GM18511 (cell line): ENCODE measurements at regions not wholly inside any gene's neighbourhood (a gene's known extent, or its start where the extent isn't known, plus 50 kb on each side); places are given as distances from the start of the nearest gene placed in this dataset.
"Not testable (repeated sequence)": the region's sequence is repeated elsewhere in the genome, so short reads cannot be mapped to it uniquely, and the experiment has no call there.

Experiments used
- ATAC-seq: cut with Tn5 transposase; IDR thresholded peaks from one replicate; pipeline ENCODE4 v1.9.1; 2021; ENCODE audit warnings: mild to moderate bottlenecking, moderate library complexity; ENCODE audit not compliant: unreplicated experiment

DNA sequence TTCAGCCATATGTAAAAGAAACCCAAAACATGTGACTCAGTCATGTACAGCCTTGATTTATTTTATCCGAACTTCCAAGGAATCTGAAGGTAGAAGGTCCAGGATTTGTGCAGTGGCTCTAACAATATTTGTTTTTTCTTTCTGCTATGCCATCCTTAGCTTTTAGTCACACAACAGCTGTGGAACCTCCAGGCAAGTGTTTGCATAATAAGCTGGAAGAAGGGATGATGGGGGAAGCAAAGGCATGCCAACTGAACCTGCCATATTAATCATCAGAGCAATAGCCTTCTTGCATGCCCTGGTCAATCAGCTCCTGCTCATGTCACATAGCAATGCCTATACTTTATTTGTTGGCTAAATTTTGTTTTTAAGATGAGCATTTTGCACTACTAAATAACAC is 444.7 kb upstream of the ARPP21 start:
- no peak for ATAC-seq

DNA sequence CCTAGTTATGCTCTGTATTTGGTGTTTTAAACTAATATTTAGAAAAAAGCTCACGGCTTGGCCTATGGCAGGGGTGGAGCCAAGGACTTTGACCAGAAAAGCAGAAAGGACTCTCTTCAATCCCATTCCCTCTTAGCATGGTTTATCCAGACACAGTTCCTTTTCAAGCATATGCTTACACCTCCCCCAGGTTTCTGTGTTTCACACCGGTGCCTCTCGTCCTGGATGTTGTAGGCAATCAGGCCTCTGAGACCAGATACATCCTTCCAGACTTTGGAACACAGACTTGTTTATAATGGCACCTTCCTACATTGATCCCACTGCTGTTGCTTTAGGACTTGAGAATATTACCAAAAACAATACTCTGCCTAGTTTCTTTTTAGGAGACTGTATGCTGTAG is 440.5 kb upstream of the ARPP21 start:
- ATAC-seq: no peak

DNA sequence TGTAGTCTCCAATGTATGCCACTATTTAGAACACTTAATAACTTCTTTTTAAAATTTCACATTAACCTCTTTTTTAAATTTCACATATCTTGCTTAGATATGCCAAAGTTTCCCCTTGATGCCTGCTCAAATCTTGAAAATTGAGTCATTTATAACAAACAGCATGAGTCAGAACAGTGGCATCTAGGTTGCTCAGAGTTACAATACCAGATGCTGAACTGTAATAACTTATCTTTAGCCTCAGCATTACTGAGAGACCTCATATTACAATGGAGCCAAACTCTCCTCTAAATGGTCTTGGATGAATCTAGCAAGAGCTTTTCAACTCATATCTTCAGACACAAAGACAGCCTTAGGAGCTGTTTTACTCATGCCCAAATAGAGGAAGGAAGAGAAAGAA is 439.3 kb upstream of the ARPP21 start:
- ATAC-seq: no peak

- ATAC-seq: no peak
Measured at GRCh38 chr3:35201211-35201610, 438.1 kb upstream of the ARPP21 start.

- no peak for ATAC-seq
Measured at GRCh38 chr3:35215525-35216500, 423.5 kb upstream of the ARPP21 start.

- no peak for ATAC-seq
Measured at GRCh38 chr3:35216501-35217266, 422.6 kb upstream of the ARPP21 start.

- no peak for ATAC-seq
Measured at GRCh38 chr3:35223632-35224394, 415.5 kb upstream of the ARPP21 start.

- no peak for ATAC-seq
Measured at GRCh38 chr3:35224565-35225295, 414.6 kb upstream of the ARPP21 start.

- no peak for ATAC-seq
Measured at GRCh38 chr3:35241236-35241635, 398.1 kb upstream of the ARPP21 start.

DNA sequence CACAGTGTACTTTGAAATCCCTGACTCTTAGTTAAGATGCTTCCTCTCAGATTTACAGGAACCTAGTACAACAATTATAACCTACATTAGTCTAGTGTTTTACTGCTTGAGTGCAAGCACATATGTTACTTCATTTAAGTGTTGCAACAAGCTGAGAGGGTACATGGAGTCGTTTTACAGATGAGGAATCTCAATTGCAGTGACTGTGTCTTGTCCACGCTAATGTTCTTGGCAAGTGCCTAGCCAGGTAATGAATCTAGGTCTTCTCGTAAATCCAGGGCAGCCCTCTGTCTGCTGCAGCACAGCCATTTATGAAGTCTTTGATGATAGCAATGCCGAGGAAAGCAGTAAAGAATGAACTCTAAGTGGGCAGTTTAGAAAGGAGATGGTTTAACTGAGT is 384.4 kb upstream of the ARPP21 start:
- ATAC-seq: no peak

DNA sequence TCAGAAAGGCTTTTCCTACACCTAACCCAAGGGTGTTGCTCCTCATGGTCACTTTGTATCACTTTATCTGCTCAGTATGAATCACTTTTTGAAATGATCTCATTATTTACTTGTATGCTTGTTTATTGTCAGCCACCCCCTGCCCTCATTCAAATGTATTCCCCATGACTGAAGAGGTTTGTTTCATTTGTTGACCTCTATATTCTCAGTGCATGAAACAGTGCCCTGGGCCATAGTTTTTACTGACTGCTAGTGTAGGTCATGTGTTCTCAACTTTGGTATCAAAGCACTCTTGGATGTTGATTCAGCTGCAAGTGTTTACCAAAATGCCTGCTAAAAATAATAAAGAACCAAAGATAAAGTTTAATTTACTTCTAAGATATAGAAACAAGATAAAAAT is 381.7 kb upstream of the ARPP21 start:
- no peak for ATAC-seq

- no peak for ATAC-seq
Measured at GRCh38 chr3:35262406-35262805, 376.9 kb upstream of the ARPP21 start.

- no peak for ATAC-seq
Measured at GRCh38 chr3:35263477-35263876, 375.8 kb upstream of the ARPP21 start.

DNA sequence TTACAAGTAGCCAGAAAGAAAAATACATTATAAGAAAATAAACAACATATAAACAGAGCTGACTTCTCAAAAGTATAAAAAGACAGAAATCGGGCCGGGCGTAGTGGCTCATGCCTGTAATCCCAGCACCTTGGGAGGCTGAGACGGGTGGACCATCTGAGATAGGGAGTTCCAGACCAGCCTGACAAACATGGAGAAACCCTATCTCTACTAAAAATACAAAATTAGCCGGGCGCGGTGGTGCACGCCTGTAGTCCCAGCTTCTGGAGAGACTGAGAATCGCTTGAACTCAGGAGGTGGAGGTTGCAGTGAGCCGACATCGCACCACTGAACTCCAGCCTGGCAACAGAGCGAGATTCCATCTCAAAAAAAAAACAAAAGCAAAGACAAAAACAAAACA is 373.3 kb upstream of the ARPP21 start:
- ATAC-seq: not testable (repeated sequence)

GRCh38 chr3:35275768-35276167 is 363.6 kb upstream of the ARPP21 start:
- ATAC-seq: no peak

DNA sequence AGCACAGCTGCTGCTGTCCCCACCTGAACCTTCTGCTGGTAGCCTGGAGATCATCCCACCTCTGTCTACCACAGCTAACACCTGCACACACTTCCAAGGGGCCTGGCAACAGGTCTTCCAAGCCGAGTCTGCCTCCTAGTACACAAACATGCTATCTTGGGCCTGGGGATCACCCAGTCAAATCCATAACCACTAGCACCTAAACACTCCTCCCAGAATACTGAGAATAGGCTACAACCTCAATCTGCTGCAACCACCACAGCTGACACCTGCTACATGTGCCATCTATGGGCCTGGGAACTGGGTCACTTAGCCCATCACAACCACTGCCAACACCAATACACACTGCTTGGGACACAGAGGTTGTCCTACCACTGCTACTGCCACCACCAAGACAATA is 362.8 kb upstream of the ARPP21 start:
- no peak for ATAC-seq

DNA sequence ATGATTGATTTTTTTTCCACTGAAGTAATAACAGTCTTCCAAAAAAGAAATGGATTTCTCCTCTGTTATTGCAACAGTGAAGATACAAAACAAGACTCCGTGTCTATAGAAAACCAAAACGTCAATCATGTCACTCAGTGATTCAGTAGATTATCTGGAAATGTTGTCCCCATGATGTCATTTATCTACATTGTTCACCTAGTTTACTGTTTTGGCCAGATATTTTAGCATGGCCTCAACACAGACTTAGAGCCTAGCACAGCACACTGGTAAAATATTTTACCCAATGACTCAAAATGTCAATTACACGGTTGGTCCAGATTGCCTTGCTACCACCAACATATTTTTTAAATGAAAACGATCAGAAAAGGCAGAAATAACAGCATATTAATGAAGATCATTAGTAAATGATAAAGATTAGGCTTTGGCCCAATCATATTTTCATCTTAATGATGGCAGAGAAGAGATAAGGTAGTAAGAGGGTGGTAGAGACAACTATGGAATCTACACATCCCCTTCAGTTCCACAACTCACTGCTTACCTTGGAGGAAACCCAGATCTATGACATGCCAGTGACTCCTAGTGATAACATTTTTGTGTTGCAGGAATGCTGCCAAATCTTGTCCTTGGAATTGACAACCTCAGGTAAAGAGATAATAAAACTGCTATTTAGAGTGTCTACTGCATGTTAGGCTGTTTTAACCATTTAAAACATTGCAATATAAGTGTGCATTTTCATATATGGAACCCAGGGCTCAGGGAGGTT is 347.7 kb upstream of the ARPP21 start:
- no peak for ATAC-seq

DNA sequence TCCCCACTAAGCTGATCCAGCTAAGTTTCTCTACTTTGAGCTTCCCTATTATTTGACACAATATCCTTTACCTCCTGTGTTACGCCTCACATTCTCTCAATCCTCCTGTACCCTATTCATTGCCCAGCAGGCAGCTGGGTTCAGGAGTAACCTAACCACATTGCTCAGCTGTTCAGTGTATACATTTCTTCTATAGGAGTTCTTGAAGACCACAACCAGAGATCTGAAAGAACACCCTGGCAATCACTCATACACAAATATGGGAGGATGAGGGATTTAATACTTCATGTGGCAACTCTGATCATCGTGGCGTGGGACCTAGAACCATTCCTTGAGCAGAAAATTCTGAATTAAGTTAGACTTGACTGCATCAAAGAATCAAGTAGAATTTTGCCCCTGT is 346.8 kb upstream of the ARPP21 start:
- no peak for ATAC-seq

DNA sequence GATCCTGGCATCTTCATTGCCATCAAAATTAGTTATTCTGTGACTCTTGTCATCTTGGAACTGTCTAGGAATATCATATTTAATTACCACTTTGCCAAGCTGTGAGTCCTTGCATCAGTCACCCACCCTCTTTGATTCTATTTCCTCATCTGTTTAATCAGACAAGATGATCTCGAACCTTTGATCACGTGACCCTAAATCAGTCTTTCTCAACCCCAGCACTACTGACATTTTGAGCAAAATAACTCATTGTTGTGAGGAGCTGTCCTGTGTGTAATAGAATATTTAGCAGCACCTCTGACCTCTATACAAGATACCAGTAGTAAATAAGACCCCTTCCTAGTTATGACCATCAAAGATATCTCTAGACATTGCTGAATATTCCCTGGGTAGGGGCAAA is 343.4 kb upstream of the ARPP21 start:
- no peak for ATAC-seq

DNA sequence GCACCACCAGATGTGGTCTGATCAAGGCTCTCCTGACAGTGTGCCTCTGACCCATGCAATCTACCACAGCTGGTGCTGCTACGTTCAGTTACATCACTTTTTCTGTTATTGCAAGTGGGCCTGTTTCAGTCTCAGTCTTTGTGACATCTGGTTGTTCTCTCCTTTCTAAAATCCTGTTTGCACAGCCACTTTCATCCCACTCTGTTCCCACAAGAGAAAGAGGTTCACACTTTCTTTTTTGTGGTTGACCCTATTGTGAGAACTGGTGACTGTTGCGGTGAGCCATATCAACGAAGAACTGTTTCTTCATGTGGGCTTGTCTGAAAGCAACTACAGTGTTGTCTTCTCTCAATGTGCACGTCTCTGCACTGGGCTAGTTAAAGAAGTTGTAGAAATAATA is 342.8 kb upstream of the ARPP21 start:
- no peak for ATAC-seq
